Endometrium (tissue), 2 donors: ENCODE measurements at regions not wholly inside any gene's neighbourhood (a gene's known extent, or its start where the extent isn't known, plus 50 kb on each side); places are given as distances from the start of the nearest gene placed in this dataset.
"Not testable (repeated sequence)": the region's sequence is repeated elsewhere in the genome, so short reads cannot be mapped to it uniquely, and the experiment has no call there.

Source experiments
- FAIRE-seq: peaks from 2 replicates; lab custom pipeline; 2012; peaks lifted over from hg19 to GRCh38; lab: Jason Lieb, UNC
- donor health status: control.
- donor health status: control.

GRCh38 chrX:40414335-40414734 is 166.4 kb upstream of the ATP6AP2 start:
- FAIRE-seq: no peak

GRCh38 chrX:40411340-40412111 is 169.2 kb upstream of the ATP6AP2 start:
- no peak for FAIRE-seq

DNA sequence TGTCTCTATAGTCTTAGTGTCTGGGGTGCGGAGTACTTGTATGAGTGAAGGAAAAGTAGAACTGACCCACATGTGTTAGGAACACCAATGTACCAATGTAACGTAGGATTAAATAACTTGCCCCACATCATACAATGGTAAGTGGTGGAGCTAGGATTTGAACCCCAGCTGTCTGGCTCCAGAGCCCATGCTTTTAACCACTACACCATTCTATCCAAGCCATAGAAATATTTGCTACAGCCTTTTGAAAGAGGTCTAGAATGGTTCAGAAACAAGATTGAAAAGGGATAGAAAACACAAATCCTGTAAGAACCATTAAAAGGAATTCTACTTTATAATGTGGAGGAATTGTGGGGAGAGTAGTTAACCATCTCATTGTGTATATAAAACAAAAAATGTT is 169.9 kb upstream of the ATP6AP2 start:
- FAIRE-seq: no peak

- no peak for FAIRE-seq
Measured at GRCh38 chrX:40406330-40406859, 174.4 kb upstream of the ATP6AP2 start.

DNA sequence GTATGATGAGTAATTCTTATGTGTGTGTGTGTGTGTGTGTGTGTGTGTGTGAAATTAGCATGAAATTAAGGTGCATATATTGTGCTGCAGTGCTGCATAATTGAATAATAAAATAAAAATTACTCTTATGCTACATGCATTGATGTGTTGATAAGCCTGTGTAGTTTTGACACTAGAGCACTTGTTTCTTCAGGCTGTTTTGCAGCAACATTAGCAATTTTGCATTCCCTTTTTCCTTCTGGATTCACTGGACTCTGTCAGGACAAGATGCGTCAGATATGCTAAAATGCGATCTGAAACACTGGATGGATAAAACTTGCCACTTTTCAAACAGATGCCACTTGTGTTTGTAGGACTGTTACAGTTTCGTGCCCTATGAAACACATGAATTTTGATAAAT is 175.4 kb upstream of the ATP6AP2 start:
- no peak for FAIRE-seq

DNA sequence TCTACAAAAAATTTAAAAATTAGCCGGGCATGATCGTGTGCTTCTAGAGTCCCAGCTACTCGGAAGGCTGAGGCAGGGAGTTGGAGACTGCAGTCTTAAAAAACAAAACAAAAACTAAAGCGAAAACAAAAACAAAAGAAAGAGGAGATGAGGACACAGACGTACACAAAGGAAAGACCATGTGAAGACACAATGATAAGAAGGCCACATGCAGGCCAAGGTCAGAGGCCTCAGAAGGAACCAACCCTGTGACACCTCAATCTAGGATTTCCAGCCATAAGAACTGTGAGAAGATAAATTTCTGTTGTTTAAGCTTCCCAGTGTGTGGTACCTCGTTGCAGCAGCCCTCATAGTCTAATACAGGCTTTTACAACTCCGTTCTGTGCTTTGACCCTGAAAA is 177.0 kb upstream of the ATP6AP2 start:
- no peak for FAIRE-seq

DNA sequence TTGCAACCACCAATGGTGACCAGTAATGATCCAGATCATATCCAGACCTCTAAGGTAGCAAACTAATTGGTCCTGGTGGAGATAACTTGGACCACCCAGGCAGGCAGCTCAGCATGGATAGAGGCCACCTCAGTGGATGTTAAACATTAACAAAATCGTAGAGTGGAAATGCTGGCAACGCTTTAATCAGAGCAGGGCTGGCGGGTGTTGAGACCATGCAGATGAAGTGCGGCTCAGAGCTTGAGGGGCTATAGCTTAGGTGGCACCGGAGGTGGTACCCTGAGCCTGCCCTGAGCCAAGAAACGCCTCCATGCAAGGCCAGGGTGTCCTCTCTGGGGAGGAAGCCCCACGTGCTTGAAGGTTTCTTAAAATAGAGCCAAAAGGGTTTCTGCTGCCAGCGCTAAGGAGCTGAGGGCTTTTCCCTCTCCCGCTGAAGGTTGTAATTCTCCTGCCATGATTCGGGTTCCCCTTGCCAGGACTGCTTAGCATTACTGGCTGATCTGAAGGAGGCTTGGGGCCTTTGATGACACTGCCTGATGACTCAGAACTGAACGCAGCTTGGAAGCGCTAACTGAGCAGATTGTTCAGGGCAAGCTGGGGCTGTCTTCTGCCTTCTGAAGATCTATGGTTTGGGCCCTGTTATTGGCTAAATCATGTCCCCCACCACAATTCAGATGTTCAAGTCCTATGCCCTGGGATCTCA is 177.8 kb upstream of the ATP6AP2 start:
- FAIRE-seq: no peak

GRCh38 chrX:40395102-40395501 is 185.7 kb upstream of the ATP6AP2 start:
- FAIRE-seq: no peak

DNA sequence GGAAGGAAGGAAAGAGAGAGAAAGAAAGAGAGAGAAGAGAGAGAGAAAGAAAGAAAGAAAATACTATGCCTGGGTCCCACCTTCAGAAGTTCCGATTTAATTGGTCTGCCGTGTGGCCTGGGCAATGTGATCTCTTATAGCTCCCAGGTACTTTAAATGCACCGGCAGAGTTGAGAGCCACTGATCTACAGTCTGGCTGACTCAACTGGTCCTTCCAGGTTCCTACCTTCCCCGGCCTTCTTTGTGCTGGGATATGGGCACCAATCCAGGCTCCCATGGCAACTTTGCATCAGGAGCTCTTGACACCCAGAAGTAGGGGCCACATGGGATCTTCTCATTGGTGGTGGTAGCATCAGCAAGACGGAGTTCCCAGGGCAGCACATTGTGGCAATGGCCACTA is 186.5 kb upstream of the ATP6AP2 start:
- FAIRE-seq: no peak

GRCh38 chrX:40392599-40392998 is 188.2 kb upstream of the ATP6AP2 start:
- no peak for FAIRE-seq

DNA sequence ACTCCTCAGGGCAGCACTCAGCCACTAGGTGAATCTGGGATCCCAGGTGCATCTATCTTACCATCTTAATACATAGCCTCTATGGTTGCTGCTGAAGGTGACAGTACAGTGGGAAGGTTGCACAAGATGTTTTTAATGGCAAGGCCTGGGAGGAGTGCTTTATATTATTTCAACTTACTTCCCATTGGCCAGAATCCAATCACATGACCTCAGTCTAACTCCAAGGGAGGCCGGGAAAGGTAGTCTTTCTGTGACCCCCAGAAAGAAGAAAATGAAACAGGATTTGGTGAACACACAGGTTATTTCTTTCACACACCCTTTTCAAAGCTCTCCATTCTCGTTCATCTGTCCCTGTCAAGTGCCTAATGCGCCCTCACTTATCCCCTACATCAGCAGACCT is 189.1 kb upstream of the ATP6AP2 start:
- FAIRE-seq: no peak

DNA sequence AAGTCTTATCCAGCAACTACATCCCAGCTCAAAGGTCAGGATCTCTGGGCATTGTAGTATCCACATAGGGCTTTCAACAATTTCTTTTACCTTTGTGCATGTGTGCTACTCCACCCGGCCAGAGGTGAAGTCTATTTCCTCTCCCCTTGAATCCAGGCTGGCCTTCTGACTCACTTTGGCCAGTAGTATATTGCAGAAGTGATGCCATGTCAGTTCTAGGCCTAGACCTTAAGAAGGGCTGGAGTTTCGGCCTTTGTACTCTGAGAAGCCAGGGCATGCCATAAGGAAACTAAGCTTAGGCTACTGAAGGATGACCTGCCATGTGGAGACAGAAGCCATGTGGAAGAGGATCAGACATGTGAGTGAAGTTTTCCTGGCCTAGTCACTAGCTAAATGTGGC is 191.2 kb upstream of the ATP6AP2 start:
- no peak for FAIRE-seq

DNA sequence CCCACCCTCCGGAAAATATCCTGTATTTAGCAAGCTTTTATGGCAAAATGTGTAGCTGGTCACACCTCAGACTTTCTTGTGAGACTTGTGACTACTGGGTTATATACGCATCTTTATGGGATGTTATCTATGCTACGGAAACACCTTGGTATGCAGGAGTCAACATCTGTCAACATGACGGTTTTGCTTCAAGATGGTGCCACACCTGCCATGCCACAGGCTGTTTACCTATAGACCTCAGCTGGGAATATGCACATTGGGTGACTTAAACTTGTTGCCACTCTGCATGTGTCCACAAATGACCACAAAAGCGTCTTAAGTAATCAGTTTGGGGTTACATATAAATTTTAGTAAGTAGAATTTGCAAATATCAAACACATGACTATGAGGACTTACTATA is 192.3 kb upstream of the ATP6AP2 start:
- FAIRE-seq: no peak

DNA sequence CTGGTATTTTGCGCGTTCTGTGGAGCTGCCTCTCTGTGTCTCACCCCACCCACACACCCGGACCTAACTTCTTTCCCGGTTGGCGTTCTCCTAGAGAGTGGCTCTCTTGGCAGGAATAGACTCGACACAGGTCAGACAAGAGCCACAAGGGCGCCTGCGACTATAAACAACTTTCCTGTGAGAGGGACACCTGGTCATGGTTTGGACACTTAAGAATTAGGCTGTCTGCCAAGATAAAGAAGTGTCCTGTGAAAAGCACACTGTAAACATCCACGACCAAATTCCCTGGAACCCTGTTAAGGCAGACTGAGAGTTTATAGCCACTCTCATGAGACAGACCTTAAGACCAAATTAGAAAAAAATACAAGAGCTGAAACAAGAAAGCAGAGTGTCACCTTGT is 192.9 kb upstream of the ATP6AP2 start:
- FAIRE-seq: not testable (repeated sequence)

- FAIRE-seq: not testable (repeated sequence)
Measured at GRCh38 chrX:40387311-40387710, 193.5 kb upstream of the ATP6AP2 start.

DNA sequence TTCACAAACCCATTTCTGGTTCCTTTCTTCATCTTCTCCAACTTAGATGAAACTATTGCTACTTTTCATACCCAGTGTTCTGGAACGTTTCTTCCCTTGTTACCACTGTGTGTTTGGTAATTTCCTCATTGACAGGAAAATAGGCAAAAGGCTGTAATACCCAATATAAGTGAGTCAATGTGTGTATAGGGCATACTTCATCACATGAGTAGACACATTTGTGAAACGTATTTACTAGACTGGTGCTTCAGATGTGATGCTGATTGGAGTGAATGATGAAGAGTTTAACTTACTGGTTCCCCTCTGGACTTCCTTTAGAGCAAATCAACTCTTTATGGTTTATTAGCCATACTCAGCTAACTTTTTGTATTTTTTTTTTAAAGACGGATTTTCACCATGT is 195.1 kb upstream of the ATP6AP2 start:
- FAIRE-seq: no peak

- FAIRE-seq: no peak
Measured at GRCh38 chrX:40385256-40385655, 195.5 kb upstream of the ATP6AP2 start.

DNA sequence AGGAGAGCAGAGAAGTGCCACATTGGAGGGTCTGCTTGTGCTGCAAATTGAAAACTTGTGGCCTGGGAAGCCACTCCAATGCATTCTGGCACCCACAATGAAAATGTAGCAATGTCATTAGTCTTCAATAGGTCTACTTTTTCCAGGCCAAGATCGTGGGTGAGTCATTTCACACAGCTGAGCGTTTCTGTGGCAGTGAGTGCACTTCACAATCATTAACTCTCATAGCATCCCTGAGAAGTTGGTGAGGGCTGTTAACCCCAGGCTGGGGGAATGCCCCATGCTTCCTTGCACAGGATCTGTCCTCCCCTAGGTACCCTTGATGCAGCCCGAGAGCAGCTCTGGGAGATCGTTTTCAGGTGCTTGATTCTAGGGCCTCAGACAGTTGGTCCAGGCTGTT is 196.8 kb upstream of the ATP6AP2 start:
- no peak for FAIRE-seq

DNA sequence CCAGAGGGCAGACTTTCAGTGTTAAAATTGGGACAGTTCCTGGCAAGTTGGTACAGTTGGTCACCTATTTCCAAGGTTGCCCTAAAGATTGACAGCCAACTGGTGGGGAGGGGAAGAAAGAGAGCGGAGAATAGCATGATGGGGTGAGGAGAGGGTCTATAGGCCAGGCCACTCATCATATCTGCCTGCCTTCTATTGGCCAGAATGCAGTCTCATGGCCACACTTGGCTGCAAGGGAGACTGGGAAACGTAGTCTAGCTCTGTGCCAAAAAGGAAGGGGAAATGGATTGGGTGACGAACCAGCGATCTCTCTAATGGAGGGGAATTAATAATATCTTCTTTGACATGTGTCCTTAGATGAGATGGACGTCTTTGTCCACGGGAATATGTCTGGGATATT is 197.4 kb upstream of the ATP6AP2 start:
- FAIRE-seq: no peak

- FAIRE-seq: no peak
Measured at GRCh38 chrX:40380655-40381488, 199.9 kb upstream of the ATP6AP2 start.

- no peak for FAIRE-seq
Measured at GRCh38 chrX:40377684-40378083, 203.1 kb upstream of the ATP6AP2 start.

DNA sequence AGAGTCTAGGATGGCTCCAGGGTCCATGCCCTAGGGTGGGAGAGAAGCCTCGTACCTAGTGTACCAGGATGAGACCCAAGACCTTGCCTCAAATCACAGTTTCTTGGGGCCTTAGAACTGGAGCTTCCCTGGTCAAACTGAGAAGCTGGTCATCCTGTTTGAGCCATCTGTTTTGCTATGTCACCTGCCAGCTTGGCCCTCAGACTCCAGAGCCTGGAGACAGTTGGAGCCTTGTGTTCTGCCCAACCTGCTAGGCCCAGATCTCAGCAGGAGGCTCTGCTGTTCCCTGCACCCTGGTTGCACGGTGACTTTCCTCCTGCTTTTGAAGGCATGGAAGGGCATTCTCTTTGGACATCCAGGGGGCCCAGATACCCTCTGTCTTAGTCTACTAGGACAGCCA is 206.3 kb upstream of the ATP6AP2 start:
- FAIRE-seq: no peak

GRCh38 chrX:40373641-40374040 is 207.1 kb upstream of the ATP6AP2 start:
- FAIRE-seq: no peak
